ENCODE measurements at regions not wholly inside any gene's neighbourhood (a gene's known extent, or its start where the extent isn't known, plus 50 kb on each side); places are given as distances from the start of the nearest gene placed in this dataset.

DNA sequence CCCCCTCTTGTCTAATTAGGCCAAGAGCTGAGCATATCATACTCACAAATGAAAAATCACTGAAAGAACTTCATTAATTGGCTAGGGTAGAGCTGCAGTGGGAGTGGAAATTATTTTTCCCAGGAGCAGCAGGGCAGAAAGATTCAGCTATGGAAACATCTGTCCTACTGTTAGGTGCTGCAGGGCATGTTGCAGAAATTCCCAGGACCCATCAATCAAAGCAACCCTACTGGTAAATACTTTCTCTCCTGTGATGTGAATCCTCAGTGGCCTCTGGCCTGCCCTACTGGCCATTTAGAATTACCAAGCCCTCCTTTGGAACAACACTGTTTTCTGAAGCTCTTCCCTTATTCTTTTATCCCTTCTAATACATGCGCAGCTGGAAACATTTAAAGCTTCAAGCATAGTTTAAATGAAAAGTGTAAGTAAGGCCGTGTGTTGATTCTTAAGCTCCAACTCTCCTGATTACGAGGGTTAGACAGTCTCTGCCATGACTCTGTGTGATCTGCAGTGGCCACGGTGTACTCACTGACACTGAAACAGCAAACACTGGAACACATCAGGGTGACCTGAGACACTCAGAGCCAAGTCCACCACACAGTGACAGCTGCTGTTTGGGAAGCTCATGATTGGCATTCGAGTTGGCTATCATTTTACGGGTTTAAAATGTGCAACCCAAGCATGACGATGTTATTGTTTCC is 62.6 kb upstream of the TMCC3 start:
- no peak for ATAC-seq
- no peak for DNase-seq
- no peaks in the 10 kb centered on the region for H3K4me1 ChIP-seq (ENCODE audit: low read depth)
- H3K36me3 ChIP-seq (ENCODE audit: low read depth): no peaks in the 10 kb centered on the region
- TF ChIP-seq, protein P1, sequence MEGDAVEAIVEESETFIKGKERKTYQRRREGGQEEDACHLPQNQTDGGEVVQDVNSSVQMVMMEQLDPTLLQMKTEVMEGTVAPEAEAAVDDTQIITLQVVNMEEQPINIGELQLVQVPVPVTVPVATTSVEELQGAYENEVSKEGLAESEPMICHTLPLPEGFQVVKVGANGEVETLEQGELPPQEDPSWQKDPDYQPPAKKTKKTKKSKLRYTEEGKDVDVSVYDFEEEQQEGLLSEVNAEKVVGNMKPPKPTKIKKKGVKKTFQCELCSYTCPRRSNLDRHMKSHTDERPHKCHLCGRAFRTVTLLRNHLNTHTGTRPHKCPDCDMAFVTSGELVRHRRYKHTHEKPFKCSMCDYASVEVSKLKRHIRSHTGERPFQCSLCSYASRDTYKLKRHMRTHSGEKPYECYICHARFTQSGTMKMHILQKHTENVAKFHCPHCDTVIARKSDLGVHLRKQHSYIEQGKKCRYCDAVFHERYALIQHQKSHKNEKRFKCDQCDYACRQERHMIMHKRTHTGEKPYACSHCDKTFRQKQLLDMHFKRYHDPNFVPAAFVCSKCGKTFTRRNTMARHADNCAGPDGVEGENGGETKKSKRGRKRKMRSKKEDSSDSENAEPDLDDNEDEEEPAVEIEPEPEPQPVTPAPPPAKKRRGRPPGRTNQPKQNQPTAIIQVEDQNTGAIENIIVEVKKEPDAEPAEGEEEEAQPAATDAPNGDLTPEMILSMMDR (IDR thresholded peaks at IDR 0.05): no peak
- no peaks in the 10 kb centered on the region for H3K9me3 ChIP-seq
- intact Hi-C loops (cut with DNase I, micrococcal nuclease): no loop called here
- H3K4me3 ChIP-seq: no peak overlapping the region

- no peaks in the 10 kb centered on the region for H3K36me3 ChIP-seq (ENCODE audit: low read depth)
- ATAC-seq (peak; percentile 69), DNase-seq (peak in 2 of 3 donors; percentile 35 to 69)
- no peaks in the 10 kb centered on the region for H3K4me1 ChIP-seq (ENCODE audit: low read depth)
- H3K4me3 ChIP-seq: no peak overlapping the region
- H3K9me3 ChIP-seq: no peaks in the 10 kb centered on the region
- TF ChIP-seq, protein P1 (IDR thresholded peaks at IDR 0.05): no peak
- intact Hi-C loops (cut with DNase I, micrococcal nuclease): no loop called here
These were observed 60.6 kb upstream of the TMCC3 start for GRCh38 chr12:94710933-94711332.

GRCh38 chr12:94707892-94708291 is 57.5 kb upstream of the TMCC3 start:
- peaks cover 2% of the 10 kb centered on the region for H3K4me1 ChIP-seq (ENCODE audit: low read depth)
- intact Hi-C loops (cut with DNase I, micrococcal nuclease): no loop called here
- DNase-seq: peak in 1 of 3 donors; percentile 38
- TF ChIP-seq, protein P1 (IDR thresholded peaks at IDR 0.05): no peak
- H3K9me3 ChIP-seq: no peaks in the 10 kb centered on the region
- no peak for ATAC-seq
- H3K36me3 ChIP-seq (ENCODE audit: low read depth): no peaks in the 10 kb centered on the region
- H3K4me3 ChIP-seq: no peak overlapping the region

DNA sequence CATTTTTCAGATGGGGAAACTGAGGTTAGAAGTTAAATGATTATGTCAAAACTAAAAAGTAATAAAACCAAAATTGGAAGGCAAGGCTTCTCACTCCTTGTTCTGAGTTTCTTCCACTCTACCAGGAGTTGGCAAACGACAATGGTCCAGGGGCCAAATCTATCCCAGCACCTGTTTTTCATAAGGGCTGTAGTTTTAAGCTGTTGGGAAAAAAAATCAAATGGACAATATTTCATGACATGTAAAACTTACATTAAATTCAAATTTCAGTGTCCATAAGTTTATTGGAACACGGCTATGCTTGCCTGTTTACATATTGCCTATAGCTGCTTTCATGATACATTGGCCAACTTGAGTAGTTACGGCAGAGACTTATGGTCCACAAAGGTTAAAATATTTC is 56.7 kb upstream of the TMCC3 start:
- TF ChIP-seq, protein P1 (IDR thresholded peaks at IDR 0.05): no peak
- ATAC-seq (no peak), DNase-seq (no peak)
- Histone ChIP-seq H3K36me3 (ENCODE audit: low read depth) (no peaks in the 10 kb centered on the region), H3K4me3 (no peak overlapping the region), H3K4me1 (ENCODE audit: low read depth) (peaks cover 2% of the 10 kb centered on the region), H3K9me3 (no peaks in the 10 kb centered on the region)
- intact Hi-C loops (cut with DNase I, micrococcal nuclease): no loop called here

DNA sequence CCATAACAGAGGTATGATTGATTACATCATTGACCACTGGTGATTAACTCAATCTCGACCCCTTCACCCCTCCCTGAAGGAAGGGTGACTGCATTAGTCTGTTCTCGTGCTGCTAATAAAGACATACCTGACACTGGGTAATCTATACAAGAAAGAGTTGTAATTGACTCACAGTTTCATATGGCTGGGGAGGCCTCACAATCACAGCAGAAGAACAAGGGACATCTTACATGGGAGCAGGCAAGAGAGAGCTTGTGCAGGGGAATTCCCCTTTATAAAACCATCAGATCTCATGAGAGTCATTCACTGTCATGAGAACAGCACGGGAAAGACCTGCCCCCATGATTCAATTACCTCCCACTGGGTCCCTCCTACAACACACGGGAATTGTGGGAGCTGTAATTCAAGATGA is 55.9 kb upstream of the TMCC3 start:
- intact Hi-C loops (cut with DNase I, micrococcal nuclease): no loop called here
- no peaks in the 10 kb centered on the region for H3K9me3 ChIP-seq
- TF ChIP-seq, protein P1 (IDR thresholded peaks at IDR 0.05): no peak
- peaks cover 2% of the 10 kb centered on the region for H3K4me1 ChIP-seq (ENCODE audit: low read depth)
- no peaks in the 10 kb centered on the region for H3K36me3 ChIP-seq (ENCODE audit: low read depth)
- no peak for DNase-seq
- no peak overlapping the region for H3K4me3 ChIP-seq
- ATAC-seq: no peak

DNA sequence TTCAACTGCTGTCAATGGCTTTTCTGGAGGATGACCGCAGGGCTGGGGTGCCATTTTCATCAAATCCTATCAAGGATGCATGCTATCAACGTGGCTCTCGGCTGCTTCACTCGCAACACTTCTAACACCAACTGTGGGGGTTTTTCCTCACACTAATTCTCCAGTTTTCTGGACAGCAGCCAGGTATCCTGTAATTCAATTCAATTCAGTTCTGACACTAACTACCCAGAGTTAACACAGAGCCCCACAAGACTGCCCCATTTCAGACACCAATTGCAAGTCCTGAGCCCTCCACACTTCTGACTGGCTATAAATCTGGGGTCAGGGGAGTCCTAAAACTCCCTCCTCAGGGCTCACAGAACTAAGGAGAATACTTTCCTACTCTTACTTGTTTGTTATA is 55.3 kb upstream of the TMCC3 start:
- ATAC-seq (no peak), DNase-seq (no peak)
- peaks cover 2% of the 10 kb centered on the region for H3K4me1 ChIP-seq (ENCODE audit: low read depth)
- intact Hi-C loops (cut with DNase I, micrococcal nuclease): no loop called here
- TF ChIP-seq, protein P1 (IDR thresholded peaks at IDR 0.05): no peak
- no peaks in the 10 kb centered on the region for H3K36me3 ChIP-seq (ENCODE audit: low read depth)
- no peak overlapping the region for H3K4me3 ChIP-seq
- no peaks in the 10 kb centered on the region for H3K9me3 ChIP-seq
